Activated CD4-positive, alpha-beta T cell treated with anti-CD3 and anti-CD28 coated beads, Interleukin-2, amount 50 U/mL, for 48 hours (primary cell): ENCODE measurements at regions not wholly inside any gene's neighbourhood (a gene's known extent, or its start where the extent isn't known, plus 50 kb on each side); places are given as distances from the start of the nearest gene placed in this dataset.
"Not testable (repeated sequence)": the region's sequence is repeated elsewhere in the genome, so short reads cannot be mapped to it uniquely, and the experiment has no call there.

Experiments used
- DNase-seq, 2 experiments: peaks; one replicate each; pipeline ENCODE4 v3.0.0-alpha.2; 2020

DNA sequence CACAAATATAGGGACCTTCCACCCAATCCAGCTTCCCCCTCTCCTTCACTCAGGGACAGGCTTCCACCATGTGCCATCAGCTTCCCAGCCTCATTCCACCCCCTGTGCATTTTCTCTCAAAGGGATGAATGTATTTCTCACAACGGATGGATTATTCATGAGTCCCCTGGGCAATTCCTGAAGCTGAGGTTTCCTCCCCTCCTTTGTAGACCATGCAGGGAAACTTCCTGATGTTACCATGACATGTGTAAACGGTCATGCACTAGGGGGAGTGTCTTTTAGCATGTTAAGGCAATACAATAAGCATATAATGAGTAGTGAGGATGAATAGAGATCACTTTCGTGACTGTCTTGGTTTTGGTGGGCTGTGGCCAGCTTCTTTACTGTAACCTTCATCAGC is 706.8 kb downstream of the TMEM121 start:
- not testable (repeated sequence) for DNase-seq

- peak; percentile 37 for DNase-seq
Observed at GRCh38 chr14:106234525-106235254, 708.3 kb downstream of the TMEM121 start.

- DNase-seq: no peak
Observed at GRCh38 chr14:106235356-106236159, 709.2 kb downstream of the TMEM121 start.

GRCh38 chr14:106248321-106249192 is 722.2 kb downstream of the TMEM121 start:
- no peak for DNase-seq

DNA sequence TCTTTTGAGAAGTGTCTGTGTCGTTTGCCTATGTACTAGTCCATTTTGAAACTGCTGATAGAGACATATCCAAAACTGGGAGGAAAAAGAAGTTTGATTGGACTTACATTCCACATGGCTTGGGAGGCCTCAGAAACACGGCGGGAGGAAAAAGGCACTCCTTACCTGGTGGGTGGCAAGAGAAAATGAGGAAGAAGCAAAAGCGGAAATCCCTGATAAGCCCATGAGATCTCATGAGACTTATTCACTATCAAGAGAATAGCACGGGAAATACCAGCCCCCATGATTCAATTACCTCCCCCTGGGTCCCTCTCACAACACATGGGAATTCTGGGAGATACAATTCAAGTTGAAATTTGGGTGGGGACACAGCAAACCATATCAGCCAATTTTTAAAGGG is 727.6 kb downstream of the TMEM121 start:
- not testable (repeated sequence) for DNase-seq

GRCh38 chr14:106257569-106257994 is 731.2 kb downstream of the TMEM121 start:
- peak; percentile 84 to 88 for DNase-seq

DNA sequence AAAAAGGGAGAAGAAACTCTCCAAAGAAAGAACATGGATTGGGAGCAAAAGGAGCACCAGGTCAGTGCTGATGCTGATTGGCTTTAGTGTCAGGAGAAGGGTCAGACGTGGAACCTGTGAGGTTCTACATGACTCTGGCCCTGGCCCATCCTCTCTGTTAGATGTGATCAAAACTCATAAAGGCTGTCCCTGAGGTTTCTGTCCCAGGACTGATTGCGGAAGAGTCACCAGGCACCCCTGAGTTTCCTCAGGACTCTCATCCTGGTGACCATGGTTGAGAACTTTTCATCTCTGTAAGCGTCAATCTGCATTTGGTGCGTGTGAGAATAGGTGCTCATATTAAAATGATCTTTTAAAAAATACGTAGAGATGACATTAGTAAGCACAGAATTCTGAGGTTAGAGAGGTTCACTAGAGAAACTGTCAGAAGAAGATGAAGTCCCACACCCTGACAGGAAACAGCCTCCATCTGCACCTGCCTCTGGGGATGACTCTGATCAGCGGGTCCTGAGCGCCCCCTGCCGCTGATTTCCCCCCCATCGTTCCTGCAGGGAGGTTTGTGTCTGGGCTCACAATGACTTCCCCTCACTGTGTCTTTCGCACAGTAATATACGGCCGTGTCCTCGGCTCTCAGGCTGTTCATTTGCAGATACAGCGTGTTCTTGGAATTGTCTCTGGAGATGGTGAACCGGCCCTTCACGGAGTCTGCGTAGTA is 741.8 kb downstream of the TMEM121 start:
- DNase-seq: peak; percentile 81 to 86

DNA sequence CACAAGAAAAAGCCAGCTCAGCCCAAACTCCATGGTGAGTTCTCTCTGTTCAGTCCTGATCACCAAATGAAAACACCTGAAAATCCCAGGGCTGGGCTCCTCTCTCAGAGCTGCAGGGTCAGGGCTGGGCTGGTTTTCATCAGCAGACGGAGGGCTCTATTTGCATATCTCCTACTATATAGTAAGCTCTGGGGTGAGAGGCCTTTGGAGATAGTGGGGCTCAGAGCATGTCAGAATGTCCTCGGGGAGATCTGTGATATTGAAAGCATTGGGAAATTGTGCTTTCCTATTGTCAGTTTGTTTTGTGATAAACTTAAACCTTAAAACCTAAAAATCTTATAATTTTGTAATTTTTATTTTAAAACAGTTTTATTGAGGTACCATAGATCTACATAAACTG is 742.6 kb downstream of the TMEM121 start:
- DNase-seq: no peak

DNA sequence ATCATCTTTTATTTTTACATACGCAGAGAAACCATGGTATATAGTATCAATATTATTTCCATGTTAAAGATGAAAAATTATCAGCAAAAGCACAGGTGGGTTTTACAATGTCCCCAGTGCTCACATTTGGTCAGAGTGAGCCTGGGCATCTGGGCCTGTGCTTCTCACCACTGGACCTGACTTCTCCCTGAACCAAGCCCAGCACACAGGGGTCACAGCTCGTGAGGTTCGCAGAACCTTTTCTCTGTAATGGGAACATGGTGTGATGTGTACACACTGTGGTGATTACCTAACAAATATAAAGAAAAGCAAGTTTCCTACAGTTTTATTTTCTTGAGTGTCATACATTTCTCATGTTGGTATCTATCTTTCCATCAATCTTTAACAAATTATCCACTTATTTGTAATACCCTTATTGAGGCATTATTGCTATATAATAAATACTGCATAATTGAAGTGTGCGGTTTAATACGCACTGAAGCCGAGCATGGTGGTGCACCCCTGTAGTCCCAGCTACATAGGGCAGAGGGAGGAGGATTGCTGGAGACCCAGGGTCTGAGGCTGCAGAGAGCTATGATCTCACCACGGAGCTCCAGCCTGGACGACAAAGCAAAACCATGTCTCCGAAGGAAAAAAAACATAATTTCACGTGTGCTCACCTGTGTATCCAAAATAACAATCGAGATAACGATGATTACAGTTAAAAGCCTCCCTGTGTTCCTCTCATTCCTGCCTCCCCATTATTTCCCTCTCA is 743.2 kb downstream of the TMEM121 start:
- DNase-seq: no peak

GRCh38 chr14:106270476-106271121 is 744.2 kb downstream of the TMEM121 start:
- not testable (repeated sequence) for DNase-seq

DNA sequence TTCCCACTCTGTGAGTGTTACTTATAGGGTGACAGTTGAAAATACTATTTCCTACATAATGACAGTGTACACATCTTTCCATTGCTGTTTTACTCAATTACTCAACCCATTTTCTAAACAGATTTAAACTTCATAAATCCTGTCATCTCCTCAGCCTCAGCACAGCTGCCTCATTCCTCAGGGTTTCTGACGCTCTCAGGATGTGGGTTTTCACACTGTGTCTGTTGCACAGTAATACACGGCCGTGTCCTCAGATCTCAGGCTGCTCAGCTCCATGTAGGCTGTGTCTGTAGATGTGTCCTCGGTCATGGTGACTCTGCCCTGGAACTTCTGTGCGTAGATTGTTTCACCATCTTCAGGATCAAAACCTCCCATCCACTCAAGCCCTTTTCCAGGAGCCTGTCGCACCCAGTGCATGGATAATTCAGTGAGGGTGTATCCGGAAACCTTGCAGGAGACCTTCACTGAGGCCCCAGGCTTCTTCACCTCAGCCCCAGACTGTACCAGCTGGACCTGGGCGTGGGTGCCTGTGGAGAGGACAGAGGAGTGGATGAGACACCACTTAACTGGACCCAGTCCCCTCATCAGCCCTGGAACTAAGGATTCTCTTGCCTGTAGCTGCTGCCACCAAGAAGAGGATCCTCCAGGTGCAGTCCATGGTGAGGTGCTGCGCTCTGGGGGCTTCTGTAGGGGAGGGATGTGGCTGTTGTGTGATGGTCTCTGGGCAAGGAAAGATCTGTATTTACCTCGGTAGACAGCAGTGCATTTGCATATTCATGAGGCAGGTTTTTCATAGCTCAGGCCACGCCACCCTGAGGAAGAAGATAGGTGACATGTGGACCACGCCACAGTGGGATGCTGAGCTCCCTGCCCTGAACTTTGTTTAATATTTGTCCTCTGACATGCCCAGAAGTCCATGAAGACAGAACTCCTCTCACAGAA is 750.2 kb downstream of the TMEM121 start:
- no peak for DNase-seq

- peak; percentile 37 to 49 for DNase-seq
Observed at GRCh38 chr14:106277503-106277902, 751.1 kb downstream of the TMEM121 start.

DNA sequence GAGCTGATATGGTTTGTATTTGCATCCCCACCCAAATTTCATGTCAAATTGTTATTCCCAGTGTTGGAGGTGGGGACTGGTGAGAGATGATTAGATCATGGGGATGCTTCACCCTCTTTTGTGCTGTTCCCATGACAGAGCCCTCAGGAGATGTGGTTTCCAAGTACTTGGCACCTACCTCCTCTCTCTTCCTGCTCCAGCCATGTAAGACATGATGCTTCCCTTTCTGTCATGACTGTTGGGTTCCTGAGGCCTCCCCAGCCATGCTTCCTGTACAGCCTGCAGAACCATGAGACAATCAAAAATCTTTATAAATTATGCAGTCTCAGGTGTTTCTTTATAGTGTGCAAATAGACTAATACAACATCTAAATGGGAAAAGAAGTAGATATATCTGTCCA is 754.5 kb downstream of the TMEM121 start:
- no peak for DNase-seq

DNA sequence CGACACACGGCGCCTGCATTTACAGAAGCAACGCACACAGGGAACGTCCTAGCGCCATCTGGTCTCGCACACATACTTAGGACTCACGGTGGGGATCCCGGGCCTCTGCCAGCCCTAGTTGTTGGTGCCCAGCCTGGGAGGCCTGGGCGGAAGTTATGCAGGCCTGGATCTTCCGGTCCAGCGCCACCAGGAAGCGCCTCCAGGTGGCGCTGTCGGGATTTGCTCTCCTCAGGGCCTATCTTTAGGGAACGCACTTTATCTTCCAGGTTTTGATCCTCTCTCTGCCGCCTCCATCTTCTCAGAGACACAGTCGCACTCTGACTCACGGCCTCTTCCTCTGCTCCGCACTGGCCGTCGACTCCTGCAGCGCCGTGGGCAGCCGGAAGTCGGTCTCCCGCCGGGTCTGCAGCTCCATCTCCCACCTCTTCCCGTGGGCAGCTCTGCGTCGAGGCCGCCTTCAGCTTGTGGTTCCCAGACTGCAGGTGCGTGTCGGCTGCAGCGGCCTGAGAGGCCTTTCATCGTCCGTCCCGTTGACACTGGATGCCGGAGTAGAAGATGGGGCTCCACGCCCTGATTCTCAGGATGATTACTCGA is 760.4 kb downstream of the TMEM121 start:
- DNase-seq: peak; percentile 29 to 33

- DNase-seq: no peak
Observed at GRCh38 chr14:106287506-106287905, 761.1 kb downstream of the TMEM121 start.

DNA sequence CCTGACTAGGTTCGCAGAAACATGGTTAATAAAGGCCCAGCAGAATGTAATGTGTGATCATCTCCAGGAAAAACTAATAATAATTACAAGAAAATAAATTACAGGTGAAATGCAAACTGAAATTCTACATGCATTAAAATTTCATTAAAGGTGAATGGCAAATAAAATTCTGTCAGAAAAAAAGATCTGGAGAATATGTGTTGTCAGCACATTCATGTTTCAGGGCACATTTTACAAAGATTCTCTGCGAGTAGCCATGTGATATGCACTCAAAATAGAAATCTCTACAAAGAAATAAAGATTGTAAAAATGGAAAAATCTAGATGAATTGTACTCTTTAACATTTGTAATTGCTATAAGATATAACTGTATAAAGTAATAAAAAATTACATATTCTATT is 765.2 kb downstream of the TMEM121 start:
- DNase-seq: no peak

- DNase-seq: no peak
Observed at GRCh38 chr14:106294324-106294723, 767.9 kb downstream of the TMEM121 start.

DNA sequence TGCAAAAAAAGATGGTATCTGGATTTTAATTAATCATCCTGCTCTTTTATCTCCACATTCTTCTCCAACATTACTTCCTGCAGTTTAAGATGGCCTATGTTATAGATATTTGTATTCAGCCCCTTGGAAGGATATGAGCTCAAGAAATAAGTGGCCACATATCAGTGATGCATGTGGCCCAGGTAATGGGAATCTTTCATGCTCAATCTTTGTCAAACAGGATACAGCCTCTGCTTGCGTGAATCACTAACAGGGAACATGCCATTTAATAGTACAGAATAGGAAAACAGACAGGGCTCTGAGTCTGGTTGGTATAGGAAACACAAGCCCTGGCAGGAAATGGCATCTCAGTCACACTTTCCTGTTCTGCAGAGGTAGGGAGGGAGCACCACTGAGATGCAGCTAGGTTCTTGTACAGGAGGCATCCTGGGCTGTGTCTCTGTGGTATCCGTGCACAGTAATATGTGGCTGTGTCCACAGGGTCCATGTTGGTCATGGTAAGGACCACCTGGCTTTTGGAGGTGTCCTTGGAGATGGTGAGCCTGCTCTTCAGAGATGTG is 774.6 kb downstream of the TMEM121 start:
- not testable (repeated sequence) for DNase-seq

- not testable (repeated sequence) for DNase-seq
Observed at GRCh38 chr14:106301609-106302008, 775.2 kb downstream of the TMEM121 start.
